ENCODE measurements at regions not wholly inside any gene's neighbourhood (a gene's known extent, or its start where the extent isn't known, plus 50 kb on each side); places are given as distances from the start of the nearest gene placed in this dataset.

DNA sequence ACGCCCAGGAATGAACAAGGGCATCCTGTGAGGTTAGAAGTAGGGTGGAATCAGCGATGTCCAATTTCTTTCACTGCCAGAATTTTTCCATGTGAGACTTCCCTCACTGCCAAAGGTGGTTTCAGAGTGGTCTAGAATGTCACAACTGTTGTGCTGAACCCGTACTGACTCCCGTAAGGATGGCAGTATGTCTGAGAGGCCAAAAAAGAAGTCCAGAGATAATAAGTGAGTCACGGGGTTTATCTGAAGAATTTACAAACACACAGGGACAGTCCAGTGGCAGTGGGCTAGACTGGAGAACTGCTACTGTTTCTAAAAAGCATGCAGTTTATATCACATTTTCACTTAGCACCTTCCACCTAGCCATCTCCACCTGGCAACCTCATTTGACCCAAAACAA, 160.6 kb upstream of the ATP10A start:
- Histone ChIP-seq H3K27ac (ENCODE audit: low read depth, low read length) (no peak overlapping the region), H3K9me2 (replicated peaks; ENCODE audit: control insufficient read depth, low read length) (no peaks in the 10 kb centered on the region)
- no peak for TF ChIP-seq EZH2phosphoT487 (IDR thresholded peaks at IDR 0.05; ENCODE audit: borderline replicate concordance, low read length)
- TF ChIP-seq, protein P1, sequence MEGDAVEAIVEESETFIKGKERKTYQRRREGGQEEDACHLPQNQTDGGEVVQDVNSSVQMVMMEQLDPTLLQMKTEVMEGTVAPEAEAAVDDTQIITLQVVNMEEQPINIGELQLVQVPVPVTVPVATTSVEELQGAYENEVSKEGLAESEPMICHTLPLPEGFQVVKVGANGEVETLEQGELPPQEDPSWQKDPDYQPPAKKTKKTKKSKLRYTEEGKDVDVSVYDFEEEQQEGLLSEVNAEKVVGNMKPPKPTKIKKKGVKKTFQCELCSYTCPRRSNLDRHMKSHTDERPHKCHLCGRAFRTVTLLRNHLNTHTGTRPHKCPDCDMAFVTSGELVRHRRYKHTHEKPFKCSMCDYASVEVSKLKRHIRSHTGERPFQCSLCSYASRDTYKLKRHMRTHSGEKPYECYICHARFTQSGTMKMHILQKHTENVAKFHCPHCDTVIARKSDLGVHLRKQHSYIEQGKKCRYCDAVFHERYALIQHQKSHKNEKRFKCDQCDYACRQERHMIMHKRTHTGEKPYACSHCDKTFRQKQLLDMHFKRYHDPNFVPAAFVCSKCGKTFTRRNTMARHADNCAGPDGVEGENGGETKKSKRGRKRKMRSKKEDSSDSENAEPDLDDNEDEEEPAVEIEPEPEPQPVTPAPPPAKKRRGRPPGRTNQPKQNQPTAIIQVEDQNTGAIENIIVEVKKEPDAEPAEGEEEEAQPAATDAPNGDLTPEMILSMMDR (IDR thresholded peaks at IDR 0.05; ENCODE audit: low read depth, low read length, poor library complexity, severe bottlenecking), result no peak

DNA sequence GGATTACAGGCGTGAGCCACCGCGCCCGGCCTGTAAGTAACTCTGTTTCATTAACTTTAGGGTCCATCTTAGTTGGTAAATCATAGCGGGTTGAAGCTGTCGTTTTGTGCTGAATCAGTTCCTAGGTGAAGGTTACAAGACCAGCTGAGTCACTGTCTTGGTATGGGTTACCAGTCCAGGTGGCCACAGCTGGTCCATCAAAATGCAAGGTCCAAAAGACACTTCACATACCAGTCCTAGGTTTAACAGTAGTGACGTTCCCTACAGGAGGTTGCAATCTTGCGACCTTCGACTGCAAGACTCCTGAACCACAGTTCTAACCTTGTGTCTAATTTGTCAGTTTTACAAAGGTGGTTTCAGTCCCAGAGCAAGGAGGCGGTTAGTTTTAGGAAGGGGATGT, 160.1 kb upstream of the ATP10A start:
- TF ChIP-seq, protein P1 (IDR thresholded peaks at IDR 0.05; ENCODE audit: low read depth, low read length, poor library complexity, severe bottlenecking), result no peak
- no peak for TF ChIP-seq EZH2phosphoT487 (IDR thresholded peaks at IDR 0.05; ENCODE audit: borderline replicate concordance, low read length)
- peaks cover 25% of the 10 kb centered on the region; the same call in 1 of the 2 replicates for H3K9me3 ChIP-seq (ENCODE audit: control insufficient read depth, insufficient read depth, low read length)
- no peak overlapping the region for H3K4me3 ChIP-seq (ENCODE audit: low read length)
- H3K36me3 ChIP-seq (ENCODE audit: control insufficient read depth, low read length), result no peaks in the 10 kb centered on the region
- H4K20me1 ChIP-seq (ENCODE audit: control insufficient read depth, insufficient read depth, low read depth, low read length), result no peaks in the 10 kb centered on the region
- no peak overlapping the region for H3K27ac ChIP-seq (ENCODE audit: low read depth, low read length)
- H3F3A ChIP-seq (ENCODE audit: control insufficient read depth, insufficient read depth), result no peaks in the 10 kb centered on the region
- no peaks in the 10 kb centered on the region for H3K27me3 ChIP-seq (ENCODE audit: control insufficient read depth, low read length)
- H3K9me2 ChIP-seq (replicated peaks; ENCODE audit: control insufficient read depth, low read length), result no peaks in the 10 kb centered on the region
- no peaks in the 10 kb centered on the region for H3K4me1 ChIP-seq (ENCODE audit: control insufficient read depth, low read length)
- no peak overlapping the region for H3K4me2 ChIP-seq (ENCODE audit: low read length)
- no peaks in the 10 kb centered on the region for H3K79me2 ChIP-seq (ENCODE audit: control insufficient read depth, low read length)

More for the DNA sequence above, 160.6 kb upstream of the ATP10A start:
- Histone ChIP-seq H4K20me1 (ENCODE audit: control insufficient read depth, insufficient read depth, low read depth, low read length) (no peaks in the 10 kb centered on the region), H3K27me3 (ENCODE audit: control insufficient read depth, low read length) (no peaks in the 10 kb centered on the region), H3K4me2 (ENCODE audit: low read length) (no peak overlapping the region), H3K4me3 (ENCODE audit: low read length) (no peak overlapping the region), H3K4me1 (ENCODE audit: control insufficient read depth, low read length) (no peaks in the 10 kb centered on the region), H3K79me2 (ENCODE audit: control insufficient read depth, low read length) (no peaks in the 10 kb centered on the region), H3F3A (ENCODE audit: control insufficient read depth, insufficient read depth) (no peaks in the 10 kb centered on the region), H3K36me3 (ENCODE audit: control insufficient read depth, low read length) (no peaks in the 10 kb centered on the region), H3K9me3 (ENCODE audit: control insufficient read depth, insufficient read depth, low read length) (peaks cover 29% of the 10 kb centered on the region; the same call in 1 of the 2 replicates)

DNA sequence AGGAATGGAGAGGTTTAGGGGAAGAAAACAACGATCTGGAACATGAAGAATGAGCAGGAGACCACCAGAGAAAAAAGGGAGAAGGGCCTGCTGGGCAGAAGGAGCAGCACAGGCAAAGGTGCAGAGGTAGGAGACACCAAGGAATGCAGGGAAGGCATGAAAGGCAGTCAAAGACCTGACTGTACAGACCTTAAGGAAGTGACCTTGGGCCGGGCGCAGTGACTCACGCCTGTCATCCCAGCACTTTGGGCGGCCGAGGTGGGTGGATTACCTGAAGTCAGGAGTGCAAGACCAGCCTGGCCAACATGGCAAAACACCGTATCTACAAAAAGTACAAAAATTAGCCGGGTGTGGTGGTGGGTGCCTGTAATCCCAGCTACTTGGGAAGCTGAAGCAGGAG, 157.7 kb upstream of the ATP10A start:
- TF ChIP-seq, protein P1 (IDR thresholded peaks at IDR 0.05; ENCODE audit: low read depth, low read length, poor library complexity, severe bottlenecking), result no peak
- no peak for TF ChIP-seq EZH2phosphoT487 (IDR thresholded peaks at IDR 0.05; ENCODE audit: borderline replicate concordance, low read length)
- Histone ChIP-seq H3K36me3 (ENCODE audit: control insufficient read depth, low read length) (no peaks in the 10 kb centered on the region), H3K27me3 (ENCODE audit: control insufficient read depth, low read length) (no peaks in the 10 kb centered on the region), H3K9me2 (replicated peaks; ENCODE audit: control insufficient read depth, low read length) (no peaks in the 10 kb centered on the region), H3K9me3 (ENCODE audit: control insufficient read depth, insufficient read depth, low read length) (peaks cover 36% of the 10 kb centered on the region; the same call in 1 of the 2 replicates), H3K27ac (ENCODE audit: low read depth, low read length) (no peak overlapping the region), H3K4me3 (ENCODE audit: low read length) (no peak overlapping the region), H3K79me2 (ENCODE audit: control insufficient read depth, low read length) (no peaks in the 10 kb centered on the region), H3F3A (ENCODE audit: control insufficient read depth, insufficient read depth) (no peaks in the 10 kb centered on the region), H4K20me1 (ENCODE audit: control insufficient read depth, insufficient read depth, low read depth, low read length) (no peaks in the 10 kb centered on the region), H3K4me1 (ENCODE audit: control insufficient read depth, low read length) (no peaks in the 10 kb centered on the region), H3K4me2 (ENCODE audit: low read length) (no peak overlapping the region)
